C1 segment of cervical spinal cord (tissue), 14 donors: ENCODE measurements at regions not wholly inside any gene's neighbourhood (a gene's known extent, or its start where the extent isn't known, plus 50 kb on each side); places are given as distances from the start of the nearest gene placed in this dataset.
"Not testable (repeated sequence)": the region's sequence is repeated elsewhere in the genome, so short reads cannot be mapped to it uniquely, and the experiment has no call there.

Source experiments
- DNase-seq, 14 donors: peaks; one replicate each; lab custom pipeline; 2025; lab: John Stamatoyannopoulos, UW

GRCh38 chr19:31881988-31882387 lies 463.4 kb upstream of the ZNF507 start:
- no peak for DNase-seq

GRCh38 chr19:31882709-31883108 lies 462.7 kb upstream of the ZNF507 start:
- no peak for DNase-seq

- no peak for DNase-seq
These were observed 462.0 kb upstream of the ZNF507 start for GRCh38 chr19:31883296-31883990.

- DNase-seq: no peak
These were observed 460.0 kb upstream of the ZNF507 start for GRCh38 chr19:31885280-31885853.

GRCh38 chr19:31890230-31890629 lies 455.2 kb upstream of the ZNF507 start:
- no peak for DNase-seq

- DNase-seq: no peak
These were observed 453.4 kb upstream of the ZNF507 start for GRCh38 chr19:31892060-31892459.

- DNase-seq: not testable (repeated sequence)
These were observed 451.9 kb upstream of the ZNF507 start for GRCh38 chr19:31893491-31893890.

GRCh38 chr19:31894451-31894850 lies 451.0 kb upstream of the ZNF507 start:
- DNase-seq: no peak

- DNase-seq: no peak
These were observed 448.1 kb upstream of the ZNF507 start for GRCh38 chr19:31897292-31897691.

GRCh38 chr19:31900991-31901390 lies 444.4 kb upstream of the ZNF507 start:
- DNase-seq: no peak

GRCh38 chr19:31902821-31903220 lies 442.6 kb upstream of the ZNF507 start:
- DNase-seq: no peak

- DNase-seq: no peak
These were observed 441.4 kb upstream of the ZNF507 start for GRCh38 chr19:31903979-31904378.

GRCh38 chr19:31906111-31906871 lies 439.1 kb upstream of the ZNF507 start:
- no peak for DNase-seq

GRCh38 chr19:31907661-31908060 lies 437.7 kb upstream of the ZNF507 start:
- no peak for DNase-seq

GRCh38 chr19:31908080-31908479 lies 437.3 kb upstream of the ZNF507 start:
- DNase-seq: no peak

- no peak for DNase-seq
These were observed 436.7 kb upstream of the ZNF507 start for GRCh38 chr19:31908496-31909225.

- DNase-seq: no peak
These were observed 435.2 kb upstream of the ZNF507 start for GRCh38 chr19:31910224-31910623.

- DNase-seq: no peak
These were observed 433.8 kb upstream of the ZNF507 start for GRCh38 chr19:31911577-31911976.

GRCh38 chr19:31913103-31913661 lies 432.2 kb upstream of the ZNF507 start:
- DNase-seq: no peak

GRCh38 chr19:31930401-31930800 lies 415.0 kb upstream of the ZNF507 start:
- no peak for DNase-seq

GRCh38 chr19:31937983-31938382 lies 407.4 kb upstream of the ZNF507 start:
- no peak for DNase-seq

- no peak for DNase-seq
These were observed 406.7 kb upstream of the ZNF507 start for GRCh38 chr19:31938675-31939074.
